Nephron progenitor cell (in vitro differentiated cells): ENCODE measurements at regions not wholly inside any gene's neighbourhood (a gene's known extent, or its start where the extent isn't known, plus 50 kb on each side); places are given as distances from the start of the nearest gene placed in this dataset.

ENCODE experiments used
- DNase-seq: peaks from one replicate; pipeline ENCODE4 v3.0.0; 2021
- H3K27ac Mint-ChIP-seq: 2 replicates; pipeline ENCODE4 v1.8.0; 2021; ENCODE audit warnings: mild to moderate bottlenecking, moderate library complexity, mixed read lengths
- H3K27me3 Mint-ChIP-seq: 2 replicates; pipeline ENCODE4 v1.8.0; 2021; ENCODE audit warnings: mild to moderate bottlenecking, low read depth, mixed read lengths; ENCODE audit not compliant: poor library complexity
- H3K36me3 Mint-ChIP-seq: 2 replicates; pipeline ENCODE4 v1.8.0; 2021; ENCODE audit warnings: low read depth, mixed read lengths
- H3K4me1 Mint-ChIP-seq: 2 replicates; pipeline ENCODE4 v1.8.0; 2021; ENCODE audit warnings: mixed read lengths
- H3K4me3 Mint-ChIP-seq: 2 replicates; pipeline ENCODE4 v1.8.0; 2021; ENCODE audit warnings: mild to moderate bottlenecking, moderate library complexity, mixed read lengths
- H3K9me3 Mint-ChIP-seq: 2 replicates; pipeline ENCODE4 v1.8.0; 2021; ENCODE audit warnings: mild to moderate bottlenecking, moderate library complexity, mixed read lengths
- TF ChIP-seq, protein P1 (sequence below): fragments of 200-600 bp; sonication (generic); IDR thresholded peaks from 2 replicates; pipeline ENCODE4 v1.5.0; 2021; ENCODE audit warnings: antibody characterized with exemption

DNA sequence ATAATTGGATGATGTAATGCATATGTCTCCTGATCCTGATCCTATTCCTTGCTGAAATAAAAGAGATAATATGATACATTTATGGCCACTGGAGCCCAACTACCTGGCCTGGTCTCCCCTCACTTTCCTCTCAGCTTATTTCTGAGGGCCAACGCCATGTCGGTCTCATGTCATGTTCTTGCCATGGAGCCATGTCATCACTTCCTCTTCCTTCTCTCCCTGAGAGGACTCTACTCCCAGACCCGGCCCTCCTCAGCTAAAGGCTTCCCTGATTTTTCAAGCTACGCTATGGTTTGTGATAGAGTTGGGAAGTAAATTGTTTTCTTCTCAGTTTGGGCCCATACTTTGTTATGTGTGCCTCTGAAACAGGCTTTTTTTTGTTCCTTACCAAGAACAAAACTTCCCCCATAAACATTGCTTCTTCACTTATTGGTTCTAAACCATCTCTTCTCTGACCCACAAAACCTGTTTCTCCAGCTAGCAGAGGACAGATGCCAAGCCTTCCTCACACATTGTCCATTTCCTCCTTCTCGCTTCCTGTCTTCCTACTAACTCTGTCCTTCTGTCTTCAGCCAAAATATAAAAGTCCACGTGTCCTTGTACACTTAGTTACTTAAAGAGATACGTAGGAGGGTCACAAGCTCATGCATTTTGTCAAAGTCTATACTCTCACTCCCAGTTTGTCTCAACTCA, 319.9 kb upstream of the DACH1 start:
- no peak for DNase-seq
- Mint-ChIP-seq H3K27me3 (no peaks in the 10 kb centered on the region), H3K9me3 (no peaks in the 10 kb centered on the region), H3K27ac (no peak overlapping the region), H3K4me1 (no peaks in the 10 kb centered on the region), H3K36me3 (no peaks in the 10 kb centered on the region), H3K4me3 (no peak overlapping the region)
- TF ChIP-seq, protein P1, sequence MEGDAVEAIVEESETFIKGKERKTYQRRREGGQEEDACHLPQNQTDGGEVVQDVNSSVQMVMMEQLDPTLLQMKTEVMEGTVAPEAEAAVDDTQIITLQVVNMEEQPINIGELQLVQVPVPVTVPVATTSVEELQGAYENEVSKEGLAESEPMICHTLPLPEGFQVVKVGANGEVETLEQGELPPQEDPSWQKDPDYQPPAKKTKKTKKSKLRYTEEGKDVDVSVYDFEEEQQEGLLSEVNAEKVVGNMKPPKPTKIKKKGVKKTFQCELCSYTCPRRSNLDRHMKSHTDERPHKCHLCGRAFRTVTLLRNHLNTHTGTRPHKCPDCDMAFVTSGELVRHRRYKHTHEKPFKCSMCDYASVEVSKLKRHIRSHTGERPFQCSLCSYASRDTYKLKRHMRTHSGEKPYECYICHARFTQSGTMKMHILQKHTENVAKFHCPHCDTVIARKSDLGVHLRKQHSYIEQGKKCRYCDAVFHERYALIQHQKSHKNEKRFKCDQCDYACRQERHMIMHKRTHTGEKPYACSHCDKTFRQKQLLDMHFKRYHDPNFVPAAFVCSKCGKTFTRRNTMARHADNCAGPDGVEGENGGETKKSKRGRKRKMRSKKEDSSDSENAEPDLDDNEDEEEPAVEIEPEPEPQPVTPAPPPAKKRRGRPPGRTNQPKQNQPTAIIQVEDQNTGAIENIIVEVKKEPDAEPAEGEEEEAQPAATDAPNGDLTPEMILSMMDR = no peak

DNA sequence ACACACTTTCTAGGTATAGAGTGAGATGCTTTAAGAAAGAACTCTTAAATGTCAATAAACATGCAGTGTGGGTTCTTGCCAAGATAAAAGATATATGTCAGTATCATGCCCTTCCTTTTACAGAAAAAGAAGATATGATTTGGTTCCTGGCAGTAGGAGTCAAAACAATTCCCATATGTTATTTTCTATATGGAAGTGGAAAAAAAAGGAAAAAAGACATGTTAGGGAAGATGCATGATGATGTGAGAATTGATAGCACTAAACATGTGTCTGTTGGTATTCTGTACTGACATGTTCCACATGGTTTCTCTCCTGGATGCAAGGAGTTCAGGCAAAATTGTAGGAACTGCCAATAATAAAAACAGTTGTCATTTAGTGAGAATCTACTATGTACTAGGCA, 318.8 kb upstream of the DACH1 start:
- no peak overlapping the region for H3K27ac Mint-ChIP-seq
- no peaks in the 10 kb centered on the region for H3K9me3 Mint-ChIP-seq
- H3K36me3 Mint-ChIP-seq = no peaks in the 10 kb centered on the region
- H3K4me3 Mint-ChIP-seq = no peak overlapping the region
- TF ChIP-seq, protein P1 = no peak
- no peaks in the 10 kb centered on the region for H3K4me1 Mint-ChIP-seq
- H3K27me3 Mint-ChIP-seq = no peaks in the 10 kb centered on the region
- DNase-seq = no peak

DNA sequence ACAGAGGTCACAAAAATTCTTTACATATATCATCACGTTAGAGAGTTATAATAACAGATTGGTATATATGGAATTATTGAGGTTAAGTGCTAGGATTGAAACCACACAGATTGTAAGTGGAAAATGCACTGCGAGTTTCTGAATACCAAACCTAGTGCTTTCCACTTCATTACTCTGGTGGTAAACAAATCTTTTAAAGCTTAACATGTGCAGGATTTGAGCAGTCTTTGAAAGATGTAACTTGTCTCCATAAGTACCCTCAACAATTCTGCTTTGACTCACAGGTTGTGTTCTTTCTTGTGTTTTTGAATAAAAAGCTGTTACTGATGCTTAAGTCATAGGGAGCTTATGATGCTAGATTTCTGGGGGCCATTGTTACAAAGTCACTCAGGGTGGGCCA, 314.7 kb upstream of the DACH1 start:
- Mint-ChIP-seq H3K4me3 (no peak overlapping the region), H3K27ac (no peak overlapping the region), H3K4me1 (no peaks in the 10 kb centered on the region), H3K9me3 (no peaks in the 10 kb centered on the region), H3K27me3 (no peaks in the 10 kb centered on the region), H3K36me3 (no peaks in the 10 kb centered on the region)
- TF ChIP-seq, protein P1 = no peak
- no peak for DNase-seq

DNA sequence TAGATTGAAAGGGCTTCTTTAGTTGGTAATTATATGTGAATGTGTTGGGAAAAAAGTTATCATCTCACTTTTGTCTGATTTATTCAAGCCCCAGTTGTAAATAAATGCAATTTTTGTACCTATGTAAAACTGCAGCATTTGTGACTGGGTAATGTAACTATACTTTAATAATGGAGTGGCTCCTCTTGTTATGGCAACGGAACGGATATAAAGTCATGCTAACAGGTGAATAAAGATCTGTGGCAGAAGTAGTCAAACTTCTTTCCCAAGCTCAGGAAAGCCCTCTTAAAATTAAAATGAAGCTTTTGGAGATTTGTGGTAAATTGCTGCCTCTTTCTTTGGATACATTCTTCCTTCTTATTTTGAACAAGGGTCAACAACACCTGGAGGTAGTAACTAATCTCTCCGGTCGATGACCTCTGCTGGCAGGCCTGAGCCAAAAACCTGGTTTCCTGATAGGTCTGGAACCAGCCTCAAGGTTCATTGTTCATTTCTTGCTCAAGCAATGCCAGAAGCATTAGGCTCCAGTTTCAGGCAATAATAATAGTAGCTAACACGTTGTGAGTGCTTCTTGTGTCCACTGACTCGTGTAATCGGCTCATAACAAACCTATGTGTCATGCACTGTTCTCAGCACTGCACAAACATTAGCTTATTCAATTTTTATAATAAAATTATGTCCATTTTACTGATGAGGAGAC, 313.4 kb upstream of the DACH1 start:
- Mint-ChIP-seq H3K36me3 (no peaks in the 10 kb centered on the region), H3K27ac (no peak overlapping the region), H3K9me3 (no peaks in the 10 kb centered on the region), H3K4me3 (no peak overlapping the region), H3K4me1 (no peaks in the 10 kb centered on the region), H3K27me3 (no peaks in the 10 kb centered on the region)
- no peak for DNase-seq
- TF ChIP-seq, protein P1 = no peak

DNA sequence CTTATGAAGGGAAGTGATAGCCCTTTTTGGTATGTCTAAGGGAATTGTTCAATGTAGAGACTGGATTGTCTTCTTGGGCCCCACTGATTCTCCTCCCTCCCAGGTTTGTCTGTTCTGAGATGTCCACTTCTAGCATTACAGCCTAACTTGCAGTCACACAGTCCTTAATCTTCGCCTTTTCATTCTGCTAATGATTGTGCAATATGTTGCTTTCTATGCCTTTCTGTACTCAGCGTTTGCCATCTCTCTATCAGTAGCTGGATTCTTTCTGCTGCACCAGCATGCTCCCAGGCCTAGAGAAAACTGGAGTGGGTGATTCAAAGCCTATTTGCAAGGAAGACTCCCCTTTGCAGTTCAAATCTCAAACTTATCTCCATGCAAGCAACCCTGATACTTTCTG, 307.5 kb upstream of the DACH1 start:
- H3K4me3 Mint-ChIP-seq = no peak overlapping the region
- H3K36me3 Mint-ChIP-seq = no peaks in the 10 kb centered on the region
- no peaks in the 10 kb centered on the region for H3K27me3 Mint-ChIP-seq
- H3K4me1 Mint-ChIP-seq = no peaks in the 10 kb centered on the region
- no peaks in the 10 kb centered on the region for H3K9me3 Mint-ChIP-seq
- H3K27ac Mint-ChIP-seq = no peak overlapping the region
- no peak for DNase-seq
- TF ChIP-seq, protein P1 = no peak

DNA sequence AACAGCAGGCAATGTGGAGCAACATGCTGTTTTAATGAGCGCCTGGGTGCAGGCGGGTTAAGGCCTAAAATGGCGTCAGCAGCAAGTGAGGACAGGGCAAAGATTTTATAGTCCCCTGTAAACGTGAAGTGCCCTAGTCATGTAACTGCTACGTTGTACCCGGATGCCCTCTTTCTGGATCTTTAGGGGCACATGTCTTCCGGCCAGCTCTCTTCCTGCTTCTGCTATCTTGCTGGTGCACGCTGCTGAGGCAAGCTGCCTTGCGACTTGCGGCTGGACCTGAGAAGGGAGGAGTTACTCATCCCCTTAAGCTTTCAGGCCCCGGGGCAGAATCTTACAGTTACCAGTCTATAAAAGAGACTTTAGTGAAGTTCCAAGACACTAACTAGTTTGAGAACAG, 303.6 kb upstream of the DACH1 start:
- no peak overlapping the region for H3K27ac Mint-ChIP-seq
- DNase-seq = no peak
- H3K36me3 Mint-ChIP-seq = no peaks in the 10 kb centered on the region
- H3K4me1 Mint-ChIP-seq = no peaks in the 10 kb centered on the region
- TF ChIP-seq, protein P1 = no peak
- no peaks in the 10 kb centered on the region for H3K27me3 Mint-ChIP-seq
- H3K4me3 Mint-ChIP-seq = no peak overlapping the region
- H3K9me3 Mint-ChIP-seq = no peaks in the 10 kb centered on the region
